GM06990 (cell line): ENCODE measurements at regions not wholly inside any gene's neighbourhood (a gene's known extent, or its start where the extent isn't known, plus 50 kb on each side); places are given as distances from the start of the nearest gene placed in this dataset.

Experiments used
- DNase-seq: peaks from one replicate; pipeline ENCODE4 v3.0.0-alpha.2; 2011; ENCODE audit not compliant: insufficient read length; ENCODE audit errors: extremely low read depth
- H3K27me3 ChIP-seq: replicated peaks from 2 replicates; pipeline ENCODE4 v1.6.0; 2011; ENCODE audit warnings: low read length; ENCODE audit not compliant: control insufficient read depth, insufficient read depth
- H3K36me3 ChIP-seq: 2 replicates; pipeline ENCODE4 v1.5.1; 2011; ENCODE audit warnings: low read length; ENCODE audit not compliant: control insufficient read depth, insufficient read depth
- H3K4me3 ChIP-seq: replicated peaks from 2 replicates; pipeline ENCODE4 v1.5.1; 2011; ENCODE audit warnings: low read depth, mild to moderate bottlenecking, control low read depth, low read length
- CTCF ChIP-seq: IDR thresholded peaks from 2 replicates; pipeline ENCODE4 v1.5.1; 2011; ENCODE audit warnings: low read length, control low read depth, mild to moderate bottlenecking, inconsistent platforms; ENCODE audit not compliant: insufficient read depth, poor library complexity, severe bottlenecking

GRCh38 chr13:50359041-50359367, 343.8 kb downstream of the KCNRG start:
- DNase-seq = no peak

GRCh38 chr13:50359779-50360178, 344.5 kb downstream of the KCNRG start:
- no peaks in the 10 kb centered on the region; the same call in 1 of the 2 replicates for H3K27me3 ChIP-seq
- H3K36me3 ChIP-seq = no peaks in the 10 kb centered on the region
- no peak overlapping the region for H3K4me3 ChIP-seq
- DNase-seq = no peak
- TF ChIP-seq CTCF = no peak

More at GRCh38 chr13:50359041-50359367, 343.8 kb downstream of the KCNRG start:
- TF ChIP-seq CTCF = no peak
- Histone ChIP-seq H3K4me3 (no peak overlapping the region), H3K27me3 (no peaks in the 10 kb centered on the region; the same call in 1 of the 2 replicates), H3K36me3 (no peaks in the 10 kb centered on the region)

- no peaks in the 10 kb centered on the region; the same call in 1 of the 2 replicates for H3K27me3 ChIP-seq
- no peak for TF ChIP-seq CTCF
- H3K4me3 ChIP-seq = no peak overlapping the region
- H3K36me3 ChIP-seq = no peaks in the 10 kb centered on the region
- no peak for DNase-seq
These were observed 345.4 kb downstream of the KCNRG start for GRCh38 chr13:50360637-50361036.

- Histone ChIP-seq H3K27me3 (no peaks in the 10 kb centered on the region; the same call in 1 of the 2 replicates), H3K4me3 (no peak overlapping the region), H3K36me3 (no peaks in the 10 kb centered on the region)
- no peak for TF ChIP-seq CTCF
- DNase-seq = no peak
These were observed 346.0 kb downstream of the KCNRG start for GRCh38 chr13:50361282-50361681.

- DNase-seq = peak; percentile 59
- H3K27me3 ChIP-seq = no peaks in the 10 kb centered on the region; the same call in 1 of the 2 replicates
- TF ChIP-seq CTCF = no peak
- H3K4me3 ChIP-seq = no peak overlapping the region
- no peaks in the 10 kb centered on the region for H3K36me3 ChIP-seq
These were observed 350.5 kb downstream of the KCNRG start for GRCh38 chr13:50365408-50366391.
